NCI-H524 (cell line): ENCODE measurements at regions not wholly inside any gene's neighbourhood (a gene's known extent, or its start where the extent isn't known, plus 50 kb on each side); places are given as distances from the start of the nearest gene placed in this dataset.
"Not testable (repeated sequence)": the region's sequence is repeated elsewhere in the genome, so short reads cannot be mapped to it uniquely, and the experiment has no call there.

Experiments used
- DNase-seq, 2 experiments: peaks; one replicate each; lab custom pipeline; 2025; lab: John Stamatoyannopoulos, UW

GRCh38 chr11:96520939-96521338, 131.1 kb downstream of the JRKL start:
- DNase-seq = no peak

GRCh38 chr11:96523656-96524055, 133.8 kb downstream of the JRKL start:
- DNase-seq = no peak

GRCh38 chr11:96524475-96524874, 134.7 kb downstream of the JRKL start:
- DNase-seq = no peak

- no peak for DNase-seq
These were observed 140.7 kb downstream of the JRKL start for GRCh38 chr11:96530473-96530872.

GRCh38 chr11:96538104-96538503, 148.3 kb downstream of the JRKL start:
- DNase-seq = no peak

- no peak for DNase-seq
These were observed 148.8 kb downstream of the JRKL start for GRCh38 chr11:96538622-96539021.

- DNase-seq = no peak
These were observed 151.1 kb downstream of the JRKL start for GRCh38 chr11:96540875-96541274.

- no peak for DNase-seq
These were observed 153.4 kb downstream of the JRKL start for GRCh38 chr11:96543177-96543576.

GRCh38 chr11:96545192-96545591, 155.4 kb downstream of the JRKL start:
- not testable (repeated sequence) for DNase-seq

GRCh38 chr11:96551136-96551535, 161.3 kb downstream of the JRKL start:
- DNase-seq = no peak

- no peak for DNase-seq
These were observed 164.5 kb downstream of the JRKL start for GRCh38 chr11:96554236-96554820.

- DNase-seq = not testable (repeated sequence)
These were observed 166.0 kb downstream of the JRKL start for GRCh38 chr11:96555826-96556225.

GRCh38 chr11:96560727-96561126, 170.9 kb downstream of the JRKL start:
- not testable (repeated sequence) for DNase-seq

GRCh38 chr11:96567176-96567575, 177.4 kb downstream of the JRKL start:
- no peak for DNase-seq

GRCh38 chr11:96567667-96568066, 177.9 kb downstream of the JRKL start:
- no peak for DNase-seq

- DNase-seq = no peak
These were observed 186.6 kb downstream of the JRKL start for GRCh38 chr11:96576383-96576782.

- no peak for DNase-seq
These were observed 188.6 kb downstream of the JRKL start for GRCh38 chr11:96578379-96578778.

- DNase-seq = no peak
These were observed 189.8 kb downstream of the JRKL start for GRCh38 chr11:96579656-96580055.

GRCh38 chr11:96580476-96581040, 190.7 kb downstream of the JRKL start:
- no peak for DNase-seq

GRCh38 chr11:96585944-96586880, 196.4 kb downstream of the JRKL start:
- peak; percentile 2 to 65 for DNase-seq

- DNase-seq = not testable (repeated sequence)
These were observed 199.0 kb downstream of the JRKL start for GRCh38 chr11:96588793-96589192.

GRCh38 chr11:96595011-96595410, 205.2 kb downstream of the JRKL start:
- no peak for DNase-seq
